NCI-H2227 (cell line): ENCODE measurements at regions not wholly inside any gene's neighbourhood (a gene's known extent, or its start where the extent isn't known, plus 50 kb on each side); places are given as distances from the start of the nearest gene placed in this dataset.
"Not testable (repeated sequence)": the region's sequence is repeated elsewhere in the genome, so short reads cannot be mapped to it uniquely, and the experiment has no call there.

Source experiments
- DNase-seq: peaks from one replicate; lab custom pipeline; 2025; ENCODE audit not compliant: unreplicated experiment; lab: John Stamatoyannopoulos, UW

DNA sequence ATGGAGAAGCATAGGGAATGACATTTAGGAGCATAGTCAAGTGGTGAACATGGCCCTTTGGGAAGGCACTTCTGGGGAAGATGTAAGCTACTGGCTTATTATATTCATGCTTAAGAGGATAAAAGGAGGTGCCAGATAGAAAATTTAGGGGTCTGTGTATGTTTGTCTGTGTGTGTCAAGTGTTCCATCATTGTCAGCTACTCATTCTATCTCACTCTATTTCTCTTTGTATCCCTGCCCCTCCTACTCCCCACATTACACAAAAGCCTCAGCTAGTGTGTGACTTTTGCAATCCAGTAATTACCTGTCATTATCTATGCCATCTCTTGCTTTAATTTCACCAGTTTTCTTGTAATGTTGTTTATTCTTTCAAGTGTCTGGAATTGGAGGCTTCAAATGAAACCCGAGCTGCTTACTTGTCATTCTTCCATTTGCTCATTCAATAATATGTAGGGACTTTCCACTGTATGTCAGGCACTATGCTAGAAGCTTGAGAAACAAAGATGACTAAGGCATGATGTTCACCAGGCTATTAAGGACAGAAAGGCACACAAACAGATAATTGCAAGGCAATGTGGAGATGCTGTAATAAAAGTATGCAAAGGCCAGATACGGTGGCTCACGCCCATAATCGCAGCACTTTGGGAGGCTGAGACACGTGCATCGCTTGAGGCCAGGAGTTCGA lies 229.8 kb upstream of the TEX13C start:
- DNase-seq, result peak; percentile 90

DNA sequence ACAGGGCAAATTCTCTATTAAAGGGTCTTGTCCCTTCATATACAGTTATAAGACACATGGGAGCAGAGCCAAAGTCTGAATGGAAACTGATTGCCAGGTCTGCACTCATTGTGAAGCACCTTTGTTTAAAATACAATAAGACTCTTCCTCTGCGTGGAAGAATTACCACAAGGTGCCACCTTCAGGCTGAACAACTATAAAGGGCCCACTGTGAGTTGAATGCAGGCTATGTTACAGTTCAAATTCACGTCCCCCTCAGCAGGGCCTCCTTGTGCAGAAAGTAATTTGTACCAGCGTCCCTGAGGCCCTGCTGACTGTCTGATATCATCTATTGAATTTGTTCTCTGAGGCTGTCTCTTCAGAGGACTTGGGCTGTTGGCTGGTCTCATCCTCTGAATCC lies 225.8 kb upstream of the TEX13C start:
- peak; percentile 72 for DNase-seq

GRCh38 chrX:125094901-125095300 lies 224.8 kb upstream of the TEX13C start:
- no peak for DNase-seq

- no peak for DNase-seq
Observed at GRCh38 chrX:125096469-125096868, 223.2 kb upstream of the TEX13C start.

DNA sequence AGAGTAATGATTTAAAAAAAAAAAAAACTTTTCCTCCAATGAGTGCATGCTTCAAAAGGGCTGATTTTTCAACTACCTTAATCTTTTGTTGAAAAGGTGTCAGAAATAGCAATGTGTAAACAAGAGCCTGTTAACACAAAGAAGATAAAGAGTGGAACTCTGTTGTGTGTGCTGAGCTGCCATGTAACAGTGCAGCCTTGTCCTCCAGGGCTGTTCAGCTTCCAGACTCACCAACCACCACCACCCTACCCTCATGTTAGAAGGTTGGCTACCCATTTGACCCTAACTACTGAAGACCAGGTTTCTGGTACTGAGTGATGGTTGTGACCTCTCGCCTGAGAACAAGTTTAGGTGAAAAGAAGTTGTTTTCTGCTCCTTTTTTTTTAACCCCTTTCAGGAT lies 222.8 kb upstream of the TEX13C start:
- no peak for DNase-seq

- peak; percentile 18 for DNase-seq
Observed at GRCh38 chrX:125101971-125102755, 217.5 kb upstream of the TEX13C start.

GRCh38 chrX:125103693-125104092 lies 216.0 kb upstream of the TEX13C start:
- no peak for DNase-seq

DNA sequence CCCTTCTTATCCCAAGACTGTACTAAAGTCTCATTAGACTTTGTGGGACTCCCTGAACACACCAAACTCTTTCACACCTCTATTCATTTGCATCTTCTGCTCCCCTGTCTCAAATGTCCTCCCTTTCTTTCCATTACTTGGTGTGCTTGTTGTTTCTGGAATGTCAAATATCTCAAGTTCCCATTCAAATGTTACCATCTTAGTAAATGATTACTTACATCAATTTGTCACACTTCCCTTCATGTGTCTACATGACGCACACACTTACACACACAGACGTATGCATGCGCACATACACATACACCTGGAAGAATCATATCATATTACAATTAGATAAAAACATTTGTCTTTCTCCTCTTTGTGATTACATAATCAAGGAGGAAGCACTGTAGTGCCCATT lies 210.8 kb upstream of the TEX13C start:
- no peak for DNase-seq

- peak; percentile 8 for DNase-seq
Observed at GRCh38 chrX:125131164-125131563, 188.5 kb upstream of the TEX13C start.

DNA sequence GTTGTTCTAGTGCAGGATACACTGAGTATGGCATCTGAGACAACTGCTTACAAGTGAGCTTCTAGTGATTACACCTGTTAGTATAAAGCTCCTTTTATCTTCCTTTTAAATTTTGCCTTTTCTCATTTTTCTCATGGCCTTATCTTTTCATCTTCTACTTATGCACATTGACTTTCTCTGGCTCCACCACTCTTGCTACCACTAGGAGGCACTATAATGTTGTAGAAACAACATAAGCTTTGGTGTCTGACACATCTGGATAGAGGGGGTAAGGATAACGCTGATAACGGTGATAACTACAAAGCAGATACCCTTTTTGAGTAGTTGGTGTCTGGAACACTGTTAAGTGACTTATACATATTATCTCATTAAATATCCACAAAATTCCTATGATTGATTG lies 187.4 kb upstream of the TEX13C start:
- DNase-seq, result no peak

DNA sequence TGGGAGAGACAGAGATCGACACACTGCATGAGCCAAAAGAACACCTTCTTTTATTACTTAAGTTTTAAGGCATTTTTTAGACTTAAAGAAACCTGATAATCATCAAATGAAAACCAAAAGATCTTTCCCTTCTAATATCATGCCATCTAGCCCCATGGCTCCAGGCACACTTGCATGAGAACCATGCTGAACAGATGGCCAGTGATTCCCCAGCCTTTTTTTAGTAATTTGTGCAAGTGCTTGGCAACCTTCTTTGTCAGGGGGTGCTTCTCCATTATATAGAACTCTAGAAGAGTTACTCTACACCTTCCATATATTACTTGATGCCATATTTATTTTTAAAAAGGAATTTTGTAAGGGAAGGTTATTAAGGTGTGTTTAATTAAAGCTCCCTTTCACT lies 182.2 kb upstream of the TEX13C start:
- DNase-seq, result no peak

DNA sequence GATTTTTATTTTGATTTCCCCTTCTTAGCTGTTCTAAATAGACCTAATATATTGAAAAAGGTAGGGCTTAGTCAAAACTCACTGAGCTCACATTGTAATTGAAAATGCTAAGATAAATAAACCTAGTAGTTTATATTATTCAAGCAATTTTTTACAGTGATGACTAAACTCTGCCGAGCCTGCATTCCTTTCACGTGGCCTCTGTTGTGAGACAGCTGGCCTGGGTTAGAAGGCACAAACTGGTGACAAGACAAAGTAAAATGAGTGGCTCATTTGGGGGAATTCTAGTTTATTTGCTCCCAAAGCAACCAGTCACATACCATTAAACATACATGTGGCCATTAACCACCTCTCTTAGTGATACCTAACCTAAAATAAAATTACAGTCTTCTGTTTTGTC lies 169.4 kb upstream of the TEX13C start:
- no peak for DNase-seq

GRCh38 chrX:125151146-125151545 lies 168.5 kb upstream of the TEX13C start:
- DNase-seq, result no peak

- DNase-seq, result no peak
Observed at GRCh38 chrX:125152011-125152410, 167.7 kb upstream of the TEX13C start.

DNA sequence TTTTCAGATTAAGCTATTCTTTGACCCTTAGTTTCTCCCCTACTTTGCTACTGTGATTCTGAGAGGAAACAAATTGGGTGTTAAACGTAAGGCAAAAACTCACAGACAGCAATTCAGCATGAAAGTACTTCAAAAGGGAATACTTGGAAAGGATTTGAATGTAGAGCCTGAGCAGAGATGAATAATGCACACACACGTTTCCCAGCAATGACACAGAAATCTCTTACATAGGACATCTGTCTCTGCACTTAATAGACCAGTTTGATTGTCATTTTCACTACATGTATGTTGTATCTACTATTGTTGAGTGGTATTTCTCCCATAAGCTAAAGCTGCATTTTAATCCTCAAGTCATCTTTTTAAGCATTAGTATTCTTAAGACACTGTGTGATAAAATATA lies 166.1 kb upstream of the TEX13C start:
- no peak for DNase-seq

DNA sequence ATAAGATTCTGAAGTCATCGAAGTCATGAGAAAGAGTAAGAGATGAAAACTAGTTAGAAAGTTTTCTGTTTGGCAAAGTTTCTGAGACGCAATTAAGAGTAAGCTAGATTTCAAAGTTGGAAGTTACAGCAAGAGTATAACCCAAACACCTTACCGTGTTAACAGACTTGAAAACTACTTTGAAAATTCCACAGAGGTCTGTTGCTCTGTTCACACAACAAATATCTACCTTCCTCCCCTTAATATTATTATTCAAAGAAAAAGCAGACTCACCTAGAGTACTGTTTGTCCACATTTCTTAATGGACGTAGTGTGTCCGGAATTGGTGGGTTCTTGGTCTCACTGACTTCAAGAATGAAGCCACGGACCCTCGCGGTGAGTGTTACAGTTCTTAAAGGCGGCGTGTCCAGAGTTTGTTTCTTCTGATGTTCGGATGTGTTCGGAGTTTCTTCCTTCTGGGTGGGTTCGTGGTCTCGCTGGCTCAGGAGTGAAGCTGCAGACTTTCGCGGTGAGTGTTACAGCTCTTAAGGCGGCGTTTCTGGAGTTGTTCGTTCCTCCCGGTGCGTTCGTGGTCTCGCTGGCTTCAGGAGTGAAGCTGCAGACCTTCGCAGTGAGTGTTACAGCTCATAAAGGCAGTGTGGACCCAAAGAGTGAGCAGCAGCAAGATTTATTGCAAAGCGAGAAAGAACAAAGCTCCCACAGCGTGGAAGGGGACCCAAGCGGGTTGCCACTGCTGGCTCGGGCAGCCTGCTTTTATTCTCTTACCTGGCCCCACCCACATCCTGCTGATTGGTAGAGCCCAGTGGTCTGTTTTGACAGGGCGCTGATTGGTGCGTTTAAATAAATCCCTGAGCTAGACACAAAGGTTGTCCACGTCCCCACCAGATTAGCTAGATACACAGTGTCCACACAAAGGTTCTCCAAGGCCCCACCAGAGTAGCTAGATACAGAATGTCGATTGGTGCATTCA lies 165.1 kb upstream of the TEX13C start:
- not testable (repeated sequence) for DNase-seq

- not testable (repeated sequence) for DNase-seq
Observed at GRCh38 chrX:125155296-125156033, 164.2 kb upstream of the TEX13C start.

GRCh38 chrX:125170459-125170858 lies 149.2 kb upstream of the TEX13C start:
- no peak for DNase-seq

DNA sequence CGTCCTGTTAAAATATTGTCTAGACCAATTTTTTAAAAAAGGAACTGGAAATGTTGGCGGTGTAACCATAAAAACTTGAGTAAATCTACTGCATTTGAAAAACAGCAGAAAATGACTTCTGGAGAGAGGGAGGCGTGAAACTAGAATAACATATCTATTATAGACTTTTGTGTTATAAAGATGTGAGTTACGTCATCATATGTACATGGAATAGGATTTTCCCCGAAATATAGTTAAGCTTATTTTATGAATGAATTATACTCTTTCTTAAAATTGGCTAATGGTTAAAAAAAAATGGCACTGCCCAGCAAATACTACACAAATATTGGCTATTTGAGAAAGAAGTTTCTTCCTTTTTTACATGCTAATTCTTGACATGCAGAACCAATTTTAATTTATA lies 147.1 kb upstream of the TEX13C start:
- DNase-seq, result no peak

- DNase-seq, result no peak
Observed at GRCh38 chrX:125175991-125176584, 143.6 kb upstream of the TEX13C start.
